H9 (cell line): ENCODE measurements at regions not wholly inside any gene's neighbourhood (a gene's known extent, or its start where the extent isn't known, plus 50 kb on each side); places are given as distances from the start of the nearest gene placed in this dataset.

Source experiments
- DNase-seq: peaks from one replicate; pipeline ENCODE4 v3.0.0-alpha.2; 2017
- H2AFZ ChIP-seq: one replicate; pipeline ENCODE4 v1.6.1; 2013; ENCODE audit warnings: mild to moderate bottlenecking, low read length, control low read depth, moderate library complexity
- H2AK5ac ChIP-seq: 2 replicates; pipeline ENCODE4 v1.6.1; 2013; ENCODE audit warnings: low read length, control low read depth, mixed read lengths; ENCODE audit not compliant: insufficient read length
- H2BK120ac ChIP-seq: one replicate; pipeline ENCODE4 v1.6.1; 2013; ENCODE audit warnings: low read depth, mild to moderate bottlenecking, low read length, control low read depth, inconsistent platforms; ENCODE audit not compliant: poor library complexity, severe bottlenecking
- H2BK12ac ChIP-seq: 2 replicates; pipeline ENCODE4 v1.6.1; 2013; ENCODE audit warnings: low read length, control low read depth, mixed read lengths, low read depth; ENCODE audit not compliant: insufficient read length
- H2BK15ac ChIP-seq: 2 replicates; pipeline ENCODE4 v1.6.1; 2013; ENCODE audit warnings: low read depth, low read length, control low read depth
- H2BK20ac ChIP-seq: one replicate; pipeline ENCODE4 v1.6.1; 2013; ENCODE audit warnings: low read depth, mild to moderate bottlenecking, low read length, control low read depth, inconsistent platforms; ENCODE audit not compliant: poor library complexity, severe bottlenecking
- H2BK5ac ChIP-seq: 2 replicates; pipeline ENCODE4 v1.6.1; 2013; ENCODE audit warnings: low read length, control low read depth, mixed read lengths; ENCODE audit not compliant: insufficient read length
- H3K14ac ChIP-seq: 2 replicates; pipeline ENCODE4 v1.6.1; 2013; ENCODE audit warnings: low read length, control low read depth; ENCODE audit not compliant: insufficient read depth
- H3K18ac ChIP-seq: 2 replicates; pipeline ENCODE4 v1.6.1; 2013; ENCODE audit warnings: low read depth, mild to moderate bottlenecking, mixed read lengths, low read length, control low read depth; ENCODE audit not compliant: insufficient read length
- H3K23ac ChIP-seq: 2 replicates; pipeline ENCODE4 v1.6.1; 2013; ENCODE audit warnings: low read length, control low read depth, mixed read lengths, low read depth; ENCODE audit not compliant: insufficient read length
- H3K23me2 ChIP-seq: 2 replicates; pipeline ENCODE4 v1.6.1; 2013; ENCODE audit warnings: low read depth, mild to moderate bottlenecking, mixed read lengths, low read length, control low read depth; ENCODE audit not compliant: insufficient read length, poor library complexity, severe bottlenecking
- H3K27ac ChIP-seq: 2 replicates; pipeline ENCODE4 v1.5.1; 2013; ENCODE audit warnings: low read length, control low read depth, mixed read lengths, low read depth; ENCODE audit not compliant: insufficient read length
- H3K27me3 ChIP-seq: 2 replicates; pipeline ENCODE4 v1.6.1; 2013; ENCODE audit warnings: low read length, control low read depth, inconsistent platforms; ENCODE audit not compliant: insufficient read depth
- H3K4ac ChIP-seq: 2 replicates; pipeline ENCODE4 v1.6.1; 2013; ENCODE audit warnings: low read depth, mild to moderate bottlenecking, control low read depth, inconsistent platforms, low read length, moderate library complexity
- H3K4me1 ChIP-seq: 2 replicates; pipeline ENCODE4 v1.6.1; 2013; ENCODE audit warnings: low read length, control low read depth, inconsistent platforms; ENCODE audit not compliant: insufficient read depth
- H3K4me2 ChIP-seq: 2 replicates; pipeline ENCODE4 v1.6.1; 2013; ENCODE audit warnings: low read length, control low read depth, mixed read lengths; ENCODE audit not compliant: insufficient read length, insufficient read depth
- H3K56ac ChIP-seq: 2 replicates; pipeline ENCODE4 v1.6.1; 2013; ENCODE audit warnings: low read depth, mild to moderate bottlenecking, mixed read lengths, low read length, control low read depth; ENCODE audit not compliant: insufficient read length
- H3K79me1 ChIP-seq: 2 replicates; pipeline ENCODE4 v1.6.1; 2013; ENCODE audit warnings: low read depth, mild to moderate bottlenecking, moderate library complexity, low read length, control low read depth, inconsistent platforms; ENCODE audit not compliant: insufficient read depth, poor library complexity, severe bottlenecking
- H3K79me2 ChIP-seq: 2 replicates; pipeline ENCODE4 v1.6.1; 2013; ENCODE audit warnings: low read length, control low read depth, inconsistent platforms; ENCODE audit not compliant: insufficient read depth
- H3K9ac ChIP-seq: 2 replicates; pipeline ENCODE4 v1.6.1; 2013; ENCODE audit warnings: low read length, control low read depth, mixed read lengths; ENCODE audit not compliant: insufficient read length; ENCODE audit errors: extremely low read depth
- H3K9me3 ChIP-seq: one replicate; pipeline ENCODE4 v1.6.1; 2013; ENCODE audit warnings: low read depth, low read length, inconsistent platforms; ENCODE audit not compliant: control insufficient read depth
- H3T11ph ChIP-seq: one replicate; pipeline ENCODE4 v1.6.1; 2013; ENCODE audit warnings: mild to moderate bottlenecking, low read length, control low read depth, inconsistent platforms
- H4K20me1 ChIP-seq: one replicate; pipeline ENCODE4 v1.6.1; 2013; ENCODE audit not compliant: control insufficient read depth, insufficient read length, insufficient read depth
- H4K5ac ChIP-seq: 2 replicates; pipeline ENCODE4 v1.6.1; 2013; ENCODE audit warnings: low read depth, mild to moderate bottlenecking, mixed read lengths, low read length, control low read depth; ENCODE audit not compliant: insufficient read length
- H4K8ac ChIP-seq: replicated peaks from 2 replicates; pipeline ENCODE4 v1.6.1; 2013; ENCODE audit warnings: low read length, control low read depth, mixed read lengths, low read depth; ENCODE audit not compliant: insufficient read length
- H4K91ac ChIP-seq: 2 replicates; pipeline ENCODE4 v1.6.1; 2013; ENCODE audit warnings: low read depth, mild to moderate bottlenecking, moderate library complexity, mixed read lengths, low read length, control low read depth; ENCODE audit not compliant: insufficient read length
- H3K27ac Mint-ChIP-seq, 3 experiments: 2 replicates in 2 of 3; 3 replicates in 1 of 3; pipeline ENCODE4 v1.8.0; 2020 to 2021; ENCODE audit warnings: mixed read lengths in 3 of 3, mild to moderate bottlenecking in 1 of 3, moderate library complexity in 1 of 3
- H3K27me3 Mint-ChIP-seq: 2 replicates; pipeline ENCODE4 v1.8.0; 2021; ENCODE audit warnings: low read depth, mild to moderate bottlenecking, moderate library complexity, mixed read lengths
- H3K36me3 Mint-ChIP-seq, 3 experiments: 2 replicates in 2 of 3; 3 replicates in 1 of 3; pipeline ENCODE4 v1.8.0; 2020 to 2021; ENCODE audit warnings: low read depth in 3 of 3, mixed read lengths in 3 of 3; ENCODE audit not compliant: insufficient read depth in 1 of 3
- H3K4me1 Mint-ChIP-seq, 2 experiments: 2 replicates each; pipeline ENCODE4 v1.8.0; 2020; ENCODE audit warnings: mixed read lengths in 2 of 2
- H3K4me3 Mint-ChIP-seq, 2 experiments: 2 replicates in 1 of 2; 3 replicates in 1 of 2; pipeline ENCODE4 v1.8.0; 2020 to 2021; ENCODE audit warnings: mild to moderate bottlenecking in 2 of 2, mixed read lengths in 2 of 2, moderate library complexity in 1 of 2
- H3K9me3 Mint-ChIP-seq, 2 experiments: 2 replicates in 1 of 2; 3 replicates in 1 of 2; pipeline ENCODE4 v1.8.0; 2020; ENCODE audit warnings: mild to moderate bottlenecking in 2 of 2, mixed read lengths in 2 of 2, moderate library complexity in 1 of 2
- WGBS: extraction: QIAGEN DNeasy Blood & Tissue Kit; methylation state at CpG from one replicate; pipeline ENCODE4 v1.1.7; 2013; ENCODE audit warnings: missing lambda C conversion rate, low lambda C conversion rate, mixed read lengths; ENCODE audit not compliant: insufficient read length; ENCODE audit errors: extremely low coverage; 5-methylcytosine and 5-hydroxymethylcytosine counted together
- TF ChIP-seq, protein P1 (sequence below): fragments of 200-600 bp; sonication (generic); conservative IDR thresholded peaks from 3 replicates; pipeline ENCODE4 v1.8.0; 2021; ENCODE audit warnings: antibody characterized with exemption, mild to moderate bottlenecking

GRCh38 chr4:98210281-98210680, 50.9 kb upstream of the RAP1GDS1 start:
- WGBS: no CpG with 5 or more reads among the region's 1 CpG
- no peaks in the 10 kb centered on the region for H3K27me3 Mint-ChIP-seq
- Histone ChIP-seq H3K9me3 (no peaks in the 10 kb centered on the region), H3K23me2 (no peaks in the 10 kb centered on the region), H3K27ac (no peak overlapping the region), H2AFZ (no peak overlapping the region), H2BK15ac (no peak overlapping the region), H4K91ac (no peak overlapping the region), H3K79me2 (no peaks in the 10 kb centered on the region), H3K23ac (no peak overlapping the region), H2BK12ac (no peak overlapping the region), H4K5ac (no peak overlapping the region), H2BK5ac (no peak overlapping the region), H3T11ph (no peak overlapping the region), H2BK20ac (no peak overlapping the region), H3K18ac (no peak overlapping the region), H4K20me1 (no peaks in the 10 kb centered on the region), H3K27me3 (no peaks in the 10 kb centered on the region), H3K56ac (no peak overlapping the region), H3K79me1 (no peaks in the 10 kb centered on the region), H3K14ac (no peak overlapping the region), H3K9ac (no peak overlapping the region), H2AK5ac (no peak overlapping the region), H4K8ac (no peak overlapping the region), H3K4ac (no peak overlapping the region), H3K4me1 (no peaks in the 10 kb centered on the region), H3K4me2 (no peak overlapping the region), H2BK120ac (no peak overlapping the region)
- H3K36me3 Mint-ChIP-seq: peaks cover 0 to 1% (median 0%) of the 10 kb centered on the region in 3 experiments; a peak in 1 of 7 replicates
- H3K9me3 Mint-ChIP-seq: no peaks in the 10 kb centered on the region
- DNase-seq: no peak
- TF ChIP-seq, protein P1, sequence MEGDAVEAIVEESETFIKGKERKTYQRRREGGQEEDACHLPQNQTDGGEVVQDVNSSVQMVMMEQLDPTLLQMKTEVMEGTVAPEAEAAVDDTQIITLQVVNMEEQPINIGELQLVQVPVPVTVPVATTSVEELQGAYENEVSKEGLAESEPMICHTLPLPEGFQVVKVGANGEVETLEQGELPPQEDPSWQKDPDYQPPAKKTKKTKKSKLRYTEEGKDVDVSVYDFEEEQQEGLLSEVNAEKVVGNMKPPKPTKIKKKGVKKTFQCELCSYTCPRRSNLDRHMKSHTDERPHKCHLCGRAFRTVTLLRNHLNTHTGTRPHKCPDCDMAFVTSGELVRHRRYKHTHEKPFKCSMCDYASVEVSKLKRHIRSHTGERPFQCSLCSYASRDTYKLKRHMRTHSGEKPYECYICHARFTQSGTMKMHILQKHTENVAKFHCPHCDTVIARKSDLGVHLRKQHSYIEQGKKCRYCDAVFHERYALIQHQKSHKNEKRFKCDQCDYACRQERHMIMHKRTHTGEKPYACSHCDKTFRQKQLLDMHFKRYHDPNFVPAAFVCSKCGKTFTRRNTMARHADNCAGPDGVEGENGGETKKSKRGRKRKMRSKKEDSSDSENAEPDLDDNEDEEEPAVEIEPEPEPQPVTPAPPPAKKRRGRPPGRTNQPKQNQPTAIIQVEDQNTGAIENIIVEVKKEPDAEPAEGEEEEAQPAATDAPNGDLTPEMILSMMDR: no peak
- H3K4me3 Mint-ChIP-seq: no peak overlapping the region
- H3K27ac Mint-ChIP-seq: no peak overlapping the region
- 0 out of 4 replicates have a peak, but pooled peaks cover 0 to 3% of the 10 kb centered on the region in 2 experiments for H3K4me1 Mint-ChIP-seq
